HG02981 (cell line): ENCODE measurements at regions not wholly inside any gene's neighbourhood (a gene's known extent, or its start where the extent isn't known, plus 50 kb on each side); places are given as distances from the start of the nearest gene placed in this dataset.

Source experiments
- ATAC-seq: cut with Tn5 transposase; IDR thresholded peaks from one replicate; pipeline ENCODE4 v1.9.1; 2021; ENCODE audit warnings: mild to moderate bottlenecking, moderate library complexity; ENCODE audit not compliant: unreplicated experiment

DNA sequence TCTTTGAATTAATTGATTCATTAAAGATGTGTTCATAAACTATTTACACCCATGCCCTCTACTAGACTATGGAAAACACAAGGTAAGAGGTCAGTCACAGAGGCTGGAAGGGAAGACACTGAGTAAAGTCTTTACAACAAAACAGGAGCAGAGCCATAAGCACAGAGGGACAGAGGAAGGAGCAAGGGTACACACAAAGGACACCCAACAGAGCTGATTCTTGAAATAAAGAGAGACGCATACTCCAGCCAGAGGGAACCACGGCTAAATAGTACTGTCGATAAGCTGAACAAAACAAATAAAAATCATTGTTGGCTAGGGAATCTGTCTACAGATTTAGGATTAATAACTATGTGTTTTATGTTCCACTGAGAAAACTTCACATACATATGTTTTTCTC lies 289.2 kb downstream of the EFNB2 start:
- no peak for ATAC-seq

GRCh38 chr13:106243011-106243565 lies 292.4 kb downstream of the EFNB2 start:
- ATAC-seq = no peak

GRCh38 chr13:106241974-106242953 lies 293.2 kb downstream of the EFNB2 start:
- no peak for ATAC-seq

- ATAC-seq = no peak
Observed at GRCh38 chr13:106238690-106239089, 296.8 kb downstream of the EFNB2 start.

- ATAC-seq = no peak
Observed at GRCh38 chr13:106234636-106235035, 300.8 kb downstream of the EFNB2 start.

DNA sequence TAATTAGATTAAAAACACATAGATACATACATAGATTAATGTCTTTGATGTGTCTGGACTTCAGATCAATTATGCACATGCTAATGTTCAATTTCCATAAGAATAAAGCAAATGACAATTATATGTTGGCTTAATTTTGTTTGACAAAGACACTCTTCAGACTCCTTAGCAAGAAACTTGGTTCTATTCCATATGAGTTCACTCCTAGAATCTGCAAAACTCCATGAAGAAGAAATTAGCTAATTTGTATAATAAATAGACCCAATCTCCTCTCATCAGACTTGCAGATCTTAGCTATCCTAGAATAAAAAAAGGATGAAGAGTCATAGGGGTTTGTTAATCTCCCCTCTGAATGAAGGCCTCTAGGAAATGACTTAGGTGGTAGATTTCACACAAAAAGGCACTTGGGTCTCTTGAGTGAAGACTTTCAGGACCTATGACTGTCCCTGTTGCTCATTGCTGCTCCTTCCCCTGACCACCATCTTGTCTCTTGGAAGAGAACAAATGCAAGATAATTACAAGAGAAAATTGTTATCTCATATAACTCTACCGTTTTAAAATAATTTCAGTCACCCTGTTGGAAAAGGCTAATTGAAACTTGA lies 302.2 kb downstream of the EFNB2 start:
- ATAC-seq = no peak

DNA sequence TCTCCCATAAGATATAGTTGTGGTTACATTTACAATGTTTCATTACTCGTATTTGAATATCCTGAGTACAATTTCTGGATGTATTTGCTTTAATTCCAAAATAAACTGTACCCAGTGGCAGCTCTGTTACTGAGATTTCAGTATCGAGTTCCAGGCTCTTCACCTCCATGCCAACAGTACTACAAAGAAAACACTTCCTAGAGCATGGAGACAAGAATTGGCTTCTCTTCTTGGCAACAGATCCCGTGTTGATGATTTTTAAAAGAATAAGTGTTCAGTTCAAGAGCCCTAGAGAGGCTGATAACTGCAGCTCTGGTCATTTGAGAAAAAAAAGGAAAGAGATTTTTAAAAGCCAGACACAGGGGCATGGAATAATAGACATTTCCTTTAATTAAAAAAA lies 302.8 kb downstream of the EFNB2 start:
- ATAC-seq = no peak

- ATAC-seq = no peak
Observed at GRCh38 chr13:106230450-106230849, 305.0 kb downstream of the EFNB2 start.

- ATAC-seq = no peak
Observed at GRCh38 chr13:106225126-106225525, 310.3 kb downstream of the EFNB2 start.

DNA sequence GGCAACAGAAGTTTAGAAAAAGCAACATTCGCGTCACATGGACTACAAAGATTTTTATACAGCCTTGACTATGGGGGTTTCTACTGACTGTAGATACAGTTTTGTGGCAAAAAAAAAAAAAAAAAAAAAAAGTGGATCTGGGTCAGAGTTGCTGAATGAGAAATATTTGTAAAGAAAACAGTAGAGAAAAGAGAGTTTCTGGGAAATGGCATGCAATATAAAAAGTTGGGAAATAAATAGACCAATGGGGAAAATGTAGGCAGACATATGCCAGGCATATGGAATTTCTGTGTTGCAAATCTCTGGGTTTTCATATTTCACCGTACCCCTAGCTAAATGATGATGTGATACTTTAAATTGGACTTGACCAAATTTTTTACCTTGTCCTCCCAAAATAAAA lies 315.3 kb downstream of the EFNB2 start:
- ATAC-seq = no peak

- no peak for ATAC-seq
Observed at GRCh38 chr13:106213028-106213757, 322.3 kb downstream of the EFNB2 start.

- ATAC-seq = no peak
Observed at GRCh38 chr13:106212386-106213010, 323.0 kb downstream of the EFNB2 start.

DNA sequence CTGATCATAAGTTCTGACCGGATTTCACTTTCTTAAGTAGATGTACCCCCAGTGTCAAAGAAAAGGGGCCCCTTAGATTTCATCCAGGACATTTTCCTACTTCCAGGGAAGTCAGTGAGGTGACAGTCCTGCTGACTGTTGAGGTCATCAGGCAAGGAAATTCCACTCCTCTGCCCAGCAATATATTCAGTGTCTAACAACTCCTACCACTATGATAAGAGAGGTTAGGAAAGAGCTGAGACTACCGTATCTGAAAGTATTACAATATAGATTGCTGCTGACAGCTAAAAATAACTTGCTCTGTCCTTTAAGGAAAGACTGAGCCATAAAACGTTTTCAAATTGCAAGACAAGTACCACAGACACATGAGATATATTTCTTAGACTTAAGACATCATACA lies 325.1 kb downstream of the EFNB2 start:
- no peak for ATAC-seq

- no peak for ATAC-seq
Observed at GRCh38 chr13:106205871-106206270, 329.6 kb downstream of the EFNB2 start.

DNA sequence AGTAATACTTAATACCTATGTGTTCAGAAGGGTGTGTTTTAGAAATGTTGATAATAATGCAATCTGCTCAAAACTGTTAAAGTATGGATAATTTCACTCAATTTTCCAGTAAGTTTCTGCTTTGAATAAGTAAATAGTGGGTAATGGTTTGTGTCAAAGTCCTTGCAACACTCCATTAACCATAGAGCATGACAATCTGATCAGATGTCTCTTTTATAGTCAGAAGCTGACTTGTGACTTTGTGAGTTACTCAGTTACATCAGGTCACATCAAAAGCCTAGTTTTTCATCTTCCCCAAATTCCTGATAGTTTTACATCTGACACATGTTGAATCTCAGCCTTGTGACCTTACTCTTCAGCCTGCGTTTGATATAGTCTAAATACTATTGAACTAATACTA lies 338.0 kb downstream of the EFNB2 start:
- no peak for ATAC-seq

DNA sequence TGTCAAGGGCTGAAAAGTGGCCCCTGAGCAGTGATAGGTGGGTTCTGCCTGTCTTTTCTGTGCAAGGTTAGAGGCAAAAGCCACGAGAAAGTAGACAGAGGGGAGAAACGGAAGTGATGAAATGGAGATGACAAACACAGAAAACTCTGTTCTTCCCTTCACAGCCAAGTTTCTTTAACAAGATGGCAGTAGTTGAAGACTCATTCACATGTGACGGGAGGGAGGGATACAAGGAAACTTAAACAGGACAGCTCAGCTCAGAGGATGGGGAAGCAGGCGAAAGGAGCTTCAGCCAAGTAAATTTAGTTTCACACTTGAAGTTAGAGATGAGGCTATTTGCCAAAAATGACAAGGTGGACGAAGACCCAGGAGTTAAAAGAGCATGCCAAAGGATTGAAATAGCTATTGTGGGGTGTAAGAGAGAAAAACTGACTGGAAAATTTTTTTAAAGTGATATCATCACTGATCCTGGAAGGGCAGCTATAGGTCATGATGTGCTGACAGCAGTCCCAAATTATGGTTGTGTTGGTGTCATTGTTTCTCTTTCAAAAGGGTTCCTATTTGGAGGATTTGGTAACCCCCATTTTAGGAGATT lies 347.9 kb downstream of the EFNB2 start:
- ATAC-seq = no peak

DNA sequence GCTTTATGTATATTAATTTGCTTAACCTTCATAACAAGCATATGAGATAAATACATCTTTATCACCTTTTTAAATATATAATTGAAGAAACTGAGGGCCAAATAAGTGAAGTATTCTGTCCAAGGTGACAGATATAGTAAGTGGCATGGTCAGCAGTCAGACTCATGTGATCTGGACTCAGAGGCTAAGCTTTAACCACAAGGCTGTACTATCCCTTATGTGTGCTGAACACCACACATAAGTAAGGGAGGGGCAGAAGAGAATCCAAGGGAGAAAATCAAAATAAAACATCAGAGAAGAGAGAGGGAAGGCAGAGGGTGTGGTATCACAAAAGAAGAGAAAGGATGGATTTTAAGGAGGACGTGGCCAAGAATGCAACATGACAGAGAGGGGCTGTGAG lies 348.4 kb downstream of the EFNB2 start:
- no peak for ATAC-seq

DNA sequence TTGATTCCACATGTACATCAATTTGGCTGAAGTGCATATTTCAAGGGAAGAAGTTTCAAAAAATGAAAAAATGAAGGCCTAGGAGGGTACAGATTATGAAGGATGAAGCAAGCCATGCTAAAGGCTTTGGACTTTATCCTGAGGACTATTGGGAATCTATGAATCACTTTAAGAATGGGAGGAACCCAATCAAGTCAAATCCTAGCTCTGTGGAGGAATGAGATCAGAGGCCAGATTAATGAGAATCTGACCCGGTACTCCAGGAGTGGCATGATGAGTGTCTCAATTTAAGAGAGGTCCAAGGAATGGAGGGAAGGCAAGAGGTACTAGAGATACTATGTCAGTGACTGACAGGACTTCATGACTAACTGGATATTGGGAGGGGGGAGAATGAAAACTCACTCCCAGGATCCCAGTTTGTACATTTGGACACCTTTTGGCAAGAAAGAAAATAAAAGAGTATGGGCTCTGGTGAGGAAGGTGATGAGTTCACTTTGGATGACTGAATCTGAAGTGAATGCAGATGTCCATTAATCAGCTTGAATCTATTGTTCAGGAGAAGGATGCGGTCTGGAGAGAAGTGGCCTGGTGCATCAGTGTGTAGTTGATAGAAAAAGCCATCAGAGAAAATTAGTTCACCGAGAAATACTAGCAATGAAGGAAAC lies 349.0 kb downstream of the EFNB2 start:
- ATAC-seq = no peak

GRCh38 chr13:106184790-106185189 lies 350.7 kb downstream of the EFNB2 start:
- ATAC-seq = no peak
